Head of caudate nucleus (tissue), 42 donors: ENCODE measurements at regions not wholly inside any gene's neighbourhood (a gene's known extent, or its start where the extent isn't known, plus 50 kb on each side); places are given as distances from the start of the nearest gene placed in this dataset.
A peak's percentile ranks its signal among the peaks of the same experiment; 100 is the strongest.

Experiments
- DNase-seq, 42 donors: peaks; one replicate each; pipeline versions ENCODE4 v3.0.0 to v3.0.0-alpha.2; 2020 to 2021; ENCODE audit warnings: mixed read lengths in 7 of 42
- intact Hi-C: fragments of 100-400 bp; cut with DNase I; formaldehyde crosslinking; loops from one replicate; pipeline ENCODE4 v1.15.0; 2022

DNA sequence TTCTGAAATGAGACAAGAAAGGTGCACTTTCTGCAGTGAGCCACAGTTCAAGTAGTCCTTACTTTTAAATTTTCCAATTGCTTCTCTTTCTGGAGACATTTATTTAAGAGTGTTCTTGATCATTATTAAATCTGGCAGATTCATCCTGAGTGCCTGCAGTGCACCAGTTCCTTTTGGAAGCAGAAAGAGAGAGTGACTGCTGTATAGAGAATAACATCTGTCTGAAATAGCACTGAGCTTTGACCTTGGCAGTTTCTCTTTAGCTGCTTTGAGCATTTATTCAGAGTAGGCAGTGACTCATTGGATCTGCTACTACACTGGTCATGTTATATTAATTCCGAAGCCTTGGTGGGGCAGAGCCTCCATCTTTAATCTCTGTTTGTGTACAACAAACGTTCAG, 1373.7 kb downstream of the PCDH9 start:
- intact Hi-C loops, result no loop called here
- DNase-seq, result no peak

DNA sequence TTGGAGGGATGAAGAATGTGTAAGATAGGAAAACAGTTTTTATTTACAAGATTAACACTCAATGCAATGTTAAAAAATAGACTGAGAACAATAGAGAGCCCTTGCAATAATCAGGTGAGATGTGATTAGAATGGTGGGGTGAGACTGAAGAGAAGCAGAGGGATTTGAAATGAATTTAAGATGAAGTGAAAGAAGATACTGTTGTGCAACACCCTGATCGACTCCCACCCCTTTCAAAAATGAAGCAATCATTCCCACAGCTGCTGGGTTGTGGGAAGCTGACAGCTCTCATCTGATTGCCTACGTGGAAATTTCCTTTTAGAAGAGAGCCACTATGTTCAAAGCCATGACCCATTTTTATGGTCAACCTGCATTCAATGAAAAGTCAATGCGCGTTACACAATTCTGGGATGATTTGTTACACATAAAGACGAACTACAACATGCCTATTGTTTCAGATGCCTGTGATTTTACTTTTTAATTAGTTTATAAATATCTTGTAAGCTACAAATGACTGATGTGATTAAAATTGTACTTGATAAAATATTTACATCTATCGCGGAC, 1374.8 kb downstream of the PCDH9 start:
- intact Hi-C loops, result no loop called here

GRCh38 chr13:65854431-65854830, 1375.7 kb downstream of the PCDH9 start:
- no peak for DNase-seq
- intact Hi-C loops, result no loop called here

More for the DNA sequence above, 1374.8 kb downstream of the PCDH9 start:
- DNase-seq, result peak in 30 of 42 donors; percentile 6 to 76 (median 40)

DNA sequence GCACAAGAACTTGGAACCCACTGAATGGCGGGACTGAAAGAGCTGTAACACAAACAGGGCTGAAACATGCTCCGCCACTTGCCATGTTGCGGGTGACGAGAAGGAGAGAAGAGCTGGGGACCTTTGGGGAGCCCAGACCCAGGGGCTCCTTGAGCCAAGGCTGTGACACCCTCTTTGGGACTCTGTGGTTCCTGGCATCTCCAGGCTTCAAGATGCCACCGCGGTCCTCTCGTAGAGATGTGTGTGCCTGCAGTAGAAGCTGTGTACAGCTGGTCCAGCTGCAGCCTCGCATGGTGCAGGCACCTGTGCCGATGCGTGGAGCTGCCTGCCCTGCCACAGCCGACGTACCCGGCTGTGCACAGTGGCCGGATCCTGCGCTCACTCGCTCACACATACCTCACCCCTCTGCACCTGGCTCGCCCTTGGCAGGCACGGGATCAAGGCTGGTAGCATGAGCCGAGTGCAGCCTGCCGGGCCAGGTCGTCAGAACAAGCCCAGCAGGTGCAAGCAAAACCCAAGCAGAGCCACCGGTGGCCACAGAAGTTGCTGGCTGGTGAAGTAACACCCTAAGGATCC, 1385.8 kb downstream of the PCDH9 start:
- no peak for DNase-seq
- intact Hi-C loops, result no loop called here

GRCh38 chr13:65843314-65843731, 1386.8 kb downstream of the PCDH9 start:
- intact Hi-C loops, result no loop called here
- DNase-seq, result no peak

- intact Hi-C loops, result no loop called here
- no peak for DNase-seq
Observed at GRCh38 chr13:65841156-65841555, 1389.0 kb downstream of the PCDH9 start.

DNA sequence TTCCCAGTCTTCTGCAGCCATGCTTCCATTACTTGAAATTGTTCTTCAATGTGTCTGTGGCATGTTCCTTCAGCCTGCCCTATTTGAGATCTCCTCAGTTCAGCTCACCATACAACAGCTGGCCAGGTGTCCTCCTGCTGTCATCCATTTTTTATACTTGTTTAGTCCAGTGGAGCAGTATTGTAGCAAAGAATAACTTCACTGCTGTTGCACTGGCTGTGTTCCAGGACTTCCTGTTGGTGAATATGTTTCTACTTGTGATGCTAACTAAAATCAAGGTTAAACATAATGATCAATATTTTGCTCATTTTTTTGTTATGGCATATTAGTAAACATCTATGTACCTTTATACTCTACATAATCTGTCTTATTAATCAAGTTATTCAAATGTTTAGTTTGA, 1394.1 kb downstream of the PCDH9 start:
- DNase-seq, result no peak
- intact Hi-C loops, result no loop called here

DNA sequence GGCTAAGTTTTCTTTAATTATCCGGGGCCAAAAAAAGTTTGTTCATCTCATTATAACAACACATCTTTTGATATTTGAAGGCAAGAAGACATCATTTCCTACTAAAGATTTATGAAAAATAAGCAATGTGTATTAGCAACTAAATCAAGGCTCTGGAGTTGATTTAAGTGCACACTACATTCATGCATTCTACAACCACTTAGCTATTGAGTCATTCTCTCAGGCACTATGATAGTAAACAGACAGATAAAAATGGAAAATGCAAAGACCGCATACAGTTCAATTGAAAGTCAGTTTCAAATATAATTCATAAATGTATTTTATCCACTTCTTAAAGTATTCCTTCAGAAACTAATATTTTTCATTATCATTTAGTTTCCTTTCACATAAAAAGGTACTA, 1395.2 kb downstream of the PCDH9 start:
- intact Hi-C loops, result no loop called here
- DNase-seq, result no peak

GRCh38 chr13:65830411-65831205, 1399.5 kb downstream of the PCDH9 start:
- DNase-seq, result no peak

DNA sequence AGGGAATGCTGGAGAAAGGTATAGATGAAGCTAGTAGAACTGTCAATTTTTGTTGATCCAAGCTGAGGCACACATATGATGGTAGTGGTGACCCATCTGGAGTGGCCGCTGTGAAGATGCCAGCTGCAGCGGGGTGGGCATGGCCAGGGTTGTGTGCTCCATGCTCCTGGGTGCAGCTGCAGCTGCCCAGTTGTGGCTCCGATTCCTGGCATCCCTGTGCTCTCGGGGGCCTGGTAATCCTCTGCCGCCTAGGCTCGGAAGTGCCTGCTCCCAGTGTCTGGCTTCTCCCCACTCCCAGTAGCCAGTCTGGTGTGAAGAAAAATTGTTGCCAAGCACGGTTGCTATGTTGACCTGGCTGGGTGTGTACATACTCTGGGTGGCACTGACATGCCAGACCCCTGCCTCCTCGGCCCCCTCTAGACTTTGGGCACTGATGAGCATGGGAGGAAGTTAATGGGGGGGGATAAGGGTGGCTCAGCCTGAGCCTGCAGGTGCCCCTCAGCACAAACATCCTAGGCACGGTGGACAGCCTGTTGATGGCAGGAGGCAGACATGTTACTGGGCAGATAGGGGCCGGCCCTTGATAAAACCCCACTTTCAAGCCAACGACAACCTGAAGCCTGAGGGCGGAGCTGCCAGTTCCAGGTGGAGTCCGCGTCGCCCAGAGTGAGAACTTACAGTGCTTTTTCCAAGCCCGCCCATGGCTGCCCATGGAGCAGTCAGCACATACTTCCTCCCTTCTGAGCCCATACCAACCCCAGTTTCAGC, 1400.7 kb downstream of the PCDH9 start:
- intact Hi-C loops, result no loop called here

More at GRCh38 chr13:65830411-65831205, 1399.5 kb downstream of the PCDH9 start:
- intact Hi-C loops, result no loop called here

DNA sequence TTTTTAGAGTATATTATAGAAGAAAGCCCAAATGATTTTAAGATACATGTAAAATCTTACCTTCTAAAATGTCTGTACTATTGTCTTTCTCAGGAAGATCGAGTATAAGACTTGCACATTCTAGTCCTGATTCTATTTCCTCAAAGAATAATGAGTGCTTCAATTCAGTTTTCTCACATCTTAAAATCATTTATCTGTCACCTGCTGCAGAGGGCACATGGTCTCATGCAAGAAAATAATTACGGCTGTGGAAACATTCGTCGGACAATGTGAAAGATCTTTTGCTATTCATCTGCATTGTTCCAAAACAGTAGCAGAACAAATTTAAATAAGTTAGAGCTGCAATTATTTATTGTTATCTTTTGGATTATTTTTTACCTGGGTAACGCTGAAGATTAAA, 1403.5 kb downstream of the PCDH9 start:
- DNase-seq, result no peak
- intact Hi-C loops, result no loop called here

More for the DNA sequence above, 1400.7 kb downstream of the PCDH9 start:
- no peak for DNase-seq

- intact Hi-C loops, result no loop called here
Observed at GRCh38 chr13:65825039-65825438, 1405.1 kb downstream of the PCDH9 start.

GRCh38 chr13:65808061-65808460, 1422.1 kb downstream of the PCDH9 start:
- intact Hi-C loops, result no loop called here
- no peak for DNase-seq

More at GRCh38 chr13:65825039-65825438, 1405.1 kb downstream of the PCDH9 start:
- no peak for DNase-seq

DNA sequence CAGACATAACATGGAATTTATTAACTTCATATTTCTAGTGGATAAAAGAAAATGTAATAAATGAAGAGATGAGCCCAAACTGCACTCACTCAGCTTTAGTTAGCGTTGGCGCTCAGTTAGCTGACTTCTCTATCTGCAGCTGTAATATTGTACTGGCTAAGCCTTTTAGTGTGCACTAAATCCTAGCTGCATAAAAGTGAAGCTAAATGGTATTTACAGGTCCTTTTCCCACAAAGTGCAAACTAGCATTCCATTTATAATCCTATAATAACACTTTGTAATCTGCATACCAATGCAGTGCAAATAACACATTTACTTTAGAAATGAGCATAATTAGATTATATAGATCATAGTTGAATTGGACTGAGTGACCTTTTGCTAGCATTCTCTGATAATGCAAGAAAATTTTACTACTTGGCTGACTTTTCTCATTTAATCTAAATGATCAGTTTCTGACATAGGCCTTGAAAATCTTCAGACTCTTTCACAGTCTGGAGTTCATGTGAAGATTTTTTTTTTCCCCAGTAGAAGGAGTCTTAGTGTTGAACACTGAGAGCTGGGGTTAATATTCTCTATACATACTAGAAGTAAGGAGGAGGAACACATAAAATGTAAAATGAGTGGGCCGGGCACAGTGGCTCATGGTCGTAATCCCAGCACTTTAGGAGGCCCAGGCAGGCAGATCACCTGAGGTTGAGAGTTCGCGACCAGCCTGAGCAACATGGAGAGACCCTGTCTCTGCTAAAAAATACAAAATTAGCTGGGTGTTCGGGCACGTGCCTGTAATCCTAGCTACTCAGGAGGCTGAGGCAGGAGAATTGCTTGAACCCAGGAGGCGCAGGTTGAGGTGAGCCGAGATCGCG, 1426.4 kb downstream of the PCDH9 start:
- intact Hi-C loops, result no loop called here
- no peak for DNase-seq

- DNase-seq, result no peak
- intact Hi-C loops, result no loop called here
Observed at GRCh38 chr13:65789815-65790214, 1440.3 kb downstream of the PCDH9 start.

- intact Hi-C loops, result no loop called here
- DNase-seq, result no peak
Observed at GRCh38 chr13:65787082-65787481, 1443.1 kb downstream of the PCDH9 start.

- intact Hi-C loops, result no loop called here
- no peak for DNase-seq
Observed at GRCh38 chr13:65784088-65784816, 1445.9 kb downstream of the PCDH9 start.

GRCh38 chr13:65783383-65783782, 1446.8 kb downstream of the PCDH9 start:
- no peak for DNase-seq
- intact Hi-C loops, result no loop called here
